ENCODE measurements at regions not wholly inside any gene's neighbourhood (a gene's known extent, or its start where the extent isn't known, plus 50 kb on each side); places are given as distances from the start of the nearest gene placed in this dataset.

- Histone ChIP-seq H3K36me3 (ENCODE audit: control insufficient read depth in 2 of 2, insufficient read depth in 2 of 2, low read length in 1 of 2) (no peaks in the 10 kb centered on the region), H3K9me3 (ENCODE audit: control insufficient read depth in 2 of 2, insufficient read depth in 1 of 2, low read length in 1 of 2) (no peaks in the 10 kb centered on the region), H3K4me3 (ENCODE audit: low read length in 2 of 2) (no peak overlapping the region), H3K4me1 (ENCODE audit: control insufficient read depth in 2 of 2, insufficient read depth in 2 of 2, low read length in 2 of 2) (no peaks in the 10 kb centered on the region), H3K27me3 (ENCODE audit: control insufficient read depth in 2 of 2, insufficient read depth in 1 of 2, low read length in 1 of 2) (peaks cover 0 to 5% of the 10 kb centered on the region in 2 donors), H3K27ac (ENCODE audit: low read depth in 1 of 2, low read length in 1 of 2) (no peak overlapping the region)
- DNase-seq (ENCODE audit: low read depth in 6 of 9, low spot score in 9 of 9) = peak in 2 of 9 donors; percentile 21 to 27
- 79% methylated on average over 6 of the region's 6 CpGs for WGBS
These were observed 58.6 kb upstream of the COL13A1 start for GRCh38 chr10:69742928-69743602.

GRCh38 chr10:69744971-69745370 lies 56.7 kb upstream of the COL13A1 start:
- H3K27me3 ChIP-seq (ENCODE audit: control insufficient read depth in 2 of 2, insufficient read depth in 1 of 2, low read length in 1 of 2) = peaks cover 0 to 17% of the 10 kb centered on the region in 2 donors
- WGBS = 95% methylated on average over 4 of the region's 4 CpGs
- H3K4me1 ChIP-seq (ENCODE audit: control insufficient read depth in 2 of 2, insufficient read depth in 2 of 2, low read length in 2 of 2) = no peaks in the 10 kb centered on the region
- no peaks in the 10 kb centered on the region for H3K36me3 ChIP-seq (ENCODE audit: control insufficient read depth in 2 of 2, insufficient read depth in 2 of 2, low read length in 1 of 2)
- DNase-seq (ENCODE audit: low read depth in 6 of 9, low spot score in 9 of 9) = no peak
- H3K27ac ChIP-seq (ENCODE audit: low read depth in 1 of 2, low read length in 1 of 2) = no peak overlapping the region
- no peaks in the 10 kb centered on the region for H3K9me3 ChIP-seq (ENCODE audit: control insufficient read depth in 2 of 2, insufficient read depth in 1 of 2, low read length in 1 of 2)
- H3K4me3 ChIP-seq (ENCODE audit: low read length in 2 of 2) = no peak overlapping the region

GRCh38 chr10:69745698-69746097 lies 56.0 kb upstream of the COL13A1 start:
- Histone ChIP-seq H3K27ac (ENCODE audit: low read depth in 1 of 2, low read length in 1 of 2) (no peak overlapping the region), H3K36me3 (ENCODE audit: control insufficient read depth in 2 of 2, insufficient read depth in 2 of 2, low read length in 1 of 2) (no peaks in the 10 kb centered on the region), H3K9me3 (ENCODE audit: control insufficient read depth in 2 of 2, insufficient read depth in 1 of 2, low read length in 1 of 2) (no peaks in the 10 kb centered on the region), H3K4me3 (ENCODE audit: low read length in 2 of 2) (no peak overlapping the region), H3K27me3 (ENCODE audit: control insufficient read depth in 2 of 2, insufficient read depth in 1 of 2, low read length in 1 of 2) (peaks cover 0 to 18% of the 10 kb centered on the region in 2 donors), H3K4me1 (ENCODE audit: control insufficient read depth in 2 of 2, insufficient read depth in 2 of 2, low read length in 2 of 2) (no peaks in the 10 kb centered on the region)
- 87% methylated on average over 2 of the region's 2 CpGs for WGBS
- DNase-seq (ENCODE audit: low read depth in 6 of 9, low spot score in 9 of 9) = no peak

GRCh38 chr10:69747179-69747578 lies 54.5 kb upstream of the COL13A1 start:
- no peak overlapping the region for H3K4me3 ChIP-seq (ENCODE audit: low read length in 2 of 2)
- H3K36me3 ChIP-seq (ENCODE audit: control insufficient read depth in 2 of 2, insufficient read depth in 2 of 2, low read length in 1 of 2) = no peaks in the 10 kb centered on the region
- H3K27ac ChIP-seq (ENCODE audit: low read depth in 1 of 2, low read length in 1 of 2) = no peak overlapping the region
- H3K4me1 ChIP-seq (ENCODE audit: control insufficient read depth in 2 of 2, insufficient read depth in 2 of 2, low read length in 2 of 2) = no peaks in the 10 kb centered on the region
- no peak for DNase-seq (ENCODE audit: low read depth in 6 of 9, low spot score in 9 of 9)
- no peaks in the 10 kb centered on the region for H3K9me3 ChIP-seq (ENCODE audit: control insufficient read depth in 2 of 2, insufficient read depth in 1 of 2, low read length in 1 of 2)
- H3K27me3 ChIP-seq (ENCODE audit: control insufficient read depth in 2 of 2, insufficient read depth in 1 of 2, low read length in 1 of 2) = peaks cover 0 to 20% of the 10 kb centered on the region in 2 donors
- 95% methylated on average over 5 of the region's 5 CpGs for WGBS

- DNase-seq (ENCODE audit: low read depth in 6 of 9, low spot score in 9 of 9) = no peak
- WGBS = 84% methylated on average over 1 of the region's 1 CpG
- Histone ChIP-seq H3K4me3 (ENCODE audit: low read length in 2 of 2) (no peak overlapping the region), H3K9me3 (ENCODE audit: control insufficient read depth in 2 of 2, insufficient read depth in 1 of 2, low read length in 1 of 2) (no peaks in the 10 kb centered on the region), H3K27ac (ENCODE audit: low read depth in 1 of 2, low read length in 1 of 2) (no peak overlapping the region), H3K27me3 (ENCODE audit: control insufficient read depth in 2 of 2, insufficient read depth in 1 of 2, low read length in 1 of 2) (peaks cover 0 to 27% of the 10 kb centered on the region in 2 donors), H3K36me3 (ENCODE audit: control insufficient read depth in 2 of 2, insufficient read depth in 2 of 2, low read length in 1 of 2) (no peaks in the 10 kb centered on the region), H3K4me1 (ENCODE audit: control insufficient read depth in 2 of 2, insufficient read depth in 2 of 2, low read length in 2 of 2) (no peaks in the 10 kb centered on the region)
These were observed 53.1 kb upstream of the COL13A1 start for GRCh38 chr10:69748621-69749020.

GRCh38 chr10:69749178-69750010 lies 52.3 kb upstream of the COL13A1 start:
- DNase-seq (ENCODE audit: low read depth in 6 of 9, low spot score in 9 of 9) = no peak
- H3K4me1 ChIP-seq (ENCODE audit: control insufficient read depth in 2 of 2, insufficient read depth in 2 of 2, low read length in 2 of 2) = no peaks in the 10 kb centered on the region
- no peak overlapping the region for H3K27ac ChIP-seq (ENCODE audit: low read depth in 1 of 2, low read length in 1 of 2)
- no peak overlapping the region for H3K4me3 ChIP-seq (ENCODE audit: low read length in 2 of 2)
- H3K27me3 ChIP-seq (ENCODE audit: control insufficient read depth in 2 of 2, insufficient read depth in 1 of 2, low read length in 1 of 2) = peaks cover 0 to 27% of the 10 kb centered on the region in 2 donors
- WGBS = 79% methylated on average over 17 of the region's 17 CpGs
- H3K36me3 ChIP-seq (ENCODE audit: control insufficient read depth in 2 of 2, insufficient read depth in 2 of 2, low read length in 1 of 2) = no peaks in the 10 kb centered on the region
- H3K9me3 ChIP-seq (ENCODE audit: control insufficient read depth in 2 of 2, insufficient read depth in 1 of 2, low read length in 1 of 2) = no peaks in the 10 kb centered on the region

GRCh38 chr10:69750011-69750373 lies 51.7 kb upstream of the COL13A1 start:
- no peaks in the 10 kb centered on the region for H3K9me3 ChIP-seq (ENCODE audit: control insufficient read depth in 2 of 2, insufficient read depth in 1 of 2, low read length in 1 of 2)
- H3K27ac ChIP-seq (ENCODE audit: low read depth in 1 of 2, low read length in 1 of 2) = no peak overlapping the region
- H3K27me3 ChIP-seq (ENCODE audit: control insufficient read depth in 2 of 2, insufficient read depth in 1 of 2, low read length in 1 of 2) = peaks cover 0 to 27% of the 10 kb centered on the region in 2 donors
- 89% methylated on average over 9 of the region's 9 CpGs for WGBS
- DNase-seq (ENCODE audit: low read depth in 6 of 9, low spot score in 9 of 9) = no peak
- H3K4me3 ChIP-seq (ENCODE audit: low read length in 2 of 2) = no peak overlapping the region
- H3K36me3 ChIP-seq (ENCODE audit: control insufficient read depth in 2 of 2, insufficient read depth in 2 of 2, low read length in 1 of 2) = no peaks in the 10 kb centered on the region
- H3K4me1 ChIP-seq (ENCODE audit: control insufficient read depth in 2 of 2, insufficient read depth in 2 of 2, low read length in 2 of 2) = no peaks in the 10 kb centered on the region

GRCh38 chr10:69750725-69751124 lies 51.0 kb upstream of the COL13A1 start:
- Histone ChIP-seq H3K4me3 (ENCODE audit: low read length in 2 of 2) (no peak overlapping the region), H3K36me3 (ENCODE audit: control insufficient read depth in 2 of 2, insufficient read depth in 2 of 2, low read length in 1 of 2) (no peaks in the 10 kb centered on the region), H3K27me3 (ENCODE audit: control insufficient read depth in 2 of 2, insufficient read depth in 1 of 2, low read length in 1 of 2) (peaks cover 0 to 27% of the 10 kb centered on the region in 2 donors), H3K9me3 (ENCODE audit: control insufficient read depth in 2 of 2, insufficient read depth in 1 of 2, low read length in 1 of 2) (no peaks in the 10 kb centered on the region), H3K27ac (ENCODE audit: low read depth in 1 of 2, low read length in 1 of 2) (no peak overlapping the region), H3K4me1 (ENCODE audit: control insufficient read depth in 2 of 2, insufficient read depth in 2 of 2, low read length in 2 of 2) (no peaks in the 10 kb centered on the region)
- WGBS = 93% methylated on average over 4 of the region's 4 CpGs
- no peak for DNase-seq (ENCODE audit: low read depth in 6 of 9, low spot score in 9 of 9)

- Histone ChIP-seq H3K9me3 (ENCODE audit: control insufficient read depth in 2 of 2, insufficient read depth in 1 of 2, low read length in 1 of 2) (no peaks in the 10 kb centered on the region), H3K4me1 (ENCODE audit: control insufficient read depth in 2 of 2, insufficient read depth in 2 of 2, low read length in 2 of 2) (no peaks in the 10 kb centered on the region), H3K4me3 (ENCODE audit: low read length in 2 of 2) (no peak overlapping the region), H3K36me3 (ENCODE audit: control insufficient read depth in 2 of 2, insufficient read depth in 2 of 2, low read length in 1 of 2) (no peaks in the 10 kb centered on the region), H3K27me3 (ENCODE audit: control insufficient read depth in 2 of 2, insufficient read depth in 1 of 2, low read length in 1 of 2) (peaks cover 0 to 27% of the 10 kb centered on the region in 2 donors), H3K27ac (ENCODE audit: low read depth in 1 of 2, low read length in 1 of 2) (no peak overlapping the region)
- 45% methylated on average over 4 of the region's 4 CpGs for WGBS
- DNase-seq (ENCODE audit: low read depth in 6 of 9, low spot score in 9 of 9) = no peak
These were observed 50.5 kb upstream of the COL13A1 start for GRCh38 chr10:69751214-69751613.
